ENCODE measurements at regions not wholly inside any gene's neighbourhood (a gene's known extent, or its start where the extent isn't known, plus 50 kb on each side); places are given as distances from the start of the nearest gene placed in this dataset.
"Not testable (repeated sequence)": the region's sequence is repeated elsewhere in the genome, so short reads cannot be mapped to it uniquely, and the experiment has no call there.

DNA sequence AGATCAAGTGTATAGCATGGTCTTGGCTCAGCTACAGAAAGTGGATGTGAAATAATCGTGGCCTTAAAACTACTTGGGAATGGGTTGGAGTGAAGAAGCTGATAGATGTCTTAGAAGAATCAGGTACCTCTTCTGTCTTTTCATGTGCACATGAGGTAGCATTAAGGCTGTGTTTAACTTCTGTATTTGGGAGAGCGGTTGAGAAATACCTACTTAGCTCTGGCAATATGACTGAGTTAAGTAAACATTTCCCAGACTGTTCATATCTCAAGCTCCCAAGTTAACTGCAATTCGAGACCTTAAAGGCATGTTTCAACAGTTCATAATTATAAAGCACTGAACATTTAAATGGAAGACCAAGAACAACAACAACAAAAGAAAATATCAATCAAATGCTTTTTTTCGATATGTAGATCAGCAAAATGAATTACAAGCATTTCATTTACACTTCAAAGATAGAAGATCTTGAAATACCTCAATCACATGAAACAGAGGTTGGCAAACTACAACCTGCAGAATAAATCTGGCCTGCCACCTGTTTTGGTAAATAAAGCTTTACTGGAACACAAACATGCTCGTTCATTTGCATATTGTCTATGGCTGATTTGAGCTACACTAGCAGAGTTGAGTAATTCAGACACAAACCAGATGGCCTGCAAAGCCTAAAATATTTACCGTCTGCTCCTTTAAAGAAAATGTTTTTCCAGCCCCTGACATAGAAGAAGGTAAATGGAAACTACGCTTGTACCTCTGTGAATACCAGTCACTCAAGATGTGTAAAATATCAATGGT is 337.1 kb upstream of the GLI3 start:
- Mint-ChIP-seq H3K36me3 (ENCODE audit: low read depth) (no peaks in the 10 kb centered on the region), H3K4me1 (no peaks in the 10 kb centered on the region), H3K27ac (no peak overlapping the region), H3K4me3 (no peak overlapping the region), H3K27me3 (no peaks in the 10 kb centered on the region), H3K9me3 (peaks cover 15% of the 10 kb centered on the region)
- ATAC-seq: no peak
- no peak for DNase-seq

DNA sequence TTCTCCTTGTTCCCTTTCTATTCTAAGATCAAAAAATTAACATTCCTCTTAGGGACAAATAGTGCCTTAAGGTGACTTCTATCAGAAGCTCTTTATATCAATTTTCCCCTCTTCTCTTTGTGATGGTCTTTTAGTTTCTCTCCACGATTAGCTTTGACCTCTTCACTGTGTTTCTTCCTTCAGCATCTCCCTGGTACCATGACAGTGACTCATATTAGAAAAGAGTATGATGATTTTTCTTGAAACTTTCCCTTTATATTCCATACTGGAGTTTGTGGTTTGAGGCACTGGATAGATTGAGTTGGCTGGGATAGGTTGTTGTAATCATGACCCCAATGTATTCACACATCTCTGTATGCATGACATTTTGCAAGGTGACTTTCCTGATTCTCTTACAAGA is 335.6 kb upstream of the GLI3 start:
- ATAC-seq (no peak), DNase-seq (no peak)
- Mint-ChIP-seq H3K4me3 (no peak overlapping the region), H3K9me3 (peaks cover 8% of the 10 kb centered on the region), H3K4me1 (no peaks in the 10 kb centered on the region), H3K36me3 (ENCODE audit: low read depth) (no peaks in the 10 kb centered on the region), H3K27me3 (no peaks in the 10 kb centered on the region), H3K27ac (no peak overlapping the region)

DNA sequence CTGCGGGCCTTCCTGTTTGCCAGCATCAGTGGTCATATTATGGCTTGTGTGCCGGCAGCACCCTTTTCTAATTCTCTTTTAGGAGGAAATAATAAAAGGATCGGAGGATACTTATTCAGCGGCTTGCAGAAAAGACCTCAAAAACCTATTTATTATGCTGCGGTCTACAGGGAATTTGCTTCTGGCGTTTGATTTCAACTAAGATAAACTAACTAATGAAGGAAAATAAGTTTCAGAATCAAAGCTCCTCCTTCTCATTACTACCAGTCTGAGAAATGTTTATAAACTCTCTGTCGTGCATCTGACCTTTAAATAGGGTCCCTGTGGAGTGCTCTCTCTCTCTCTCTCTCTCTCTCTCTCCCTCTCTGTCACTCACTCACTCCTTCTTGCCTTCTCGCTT is 335.0 kb upstream of the GLI3 start:
- Mint-ChIP-seq H3K9me3 (peaks cover 8% of the 10 kb centered on the region), H3K27me3 (no peaks in the 10 kb centered on the region), H3K27ac (no peak overlapping the region), H3K4me3 (no peak overlapping the region), H3K36me3 (ENCODE audit: low read depth) (no peaks in the 10 kb centered on the region), H3K4me1 (no peaks in the 10 kb centered on the region)
- DNase-seq (no peak), ATAC-seq (no peak)

- no peak for ATAC-seq
- H3K27ac Mint-ChIP-seq: no peak overlapping the region
- no peak overlapping the region for H3K4me3 Mint-ChIP-seq
These were observed 333.9 kb upstream of the GLI3 start for GRCh38 chr7:42570944-42571343.

GRCh38 chr7:42567051-42567450 is 330.0 kb upstream of the GLI3 start:
- Mint-ChIP-seq H3K4me3 (no peak overlapping the region), H3K4me1 (no peaks in the 10 kb centered on the region), H3K27ac (no peak overlapping the region), H3K36me3 (ENCODE audit: low read depth) (no peaks in the 10 kb centered on the region), H3K27me3 (no peaks in the 10 kb centered on the region), H3K9me3 (peaks cover 15% of the 10 kb centered on the region)
- DNase-seq: no peak
- no peak for ATAC-seq

More at GRCh38 chr7:42570944-42571343, 333.9 kb upstream of the GLI3 start:
- Mint-ChIP-seq H3K4me1 (no peaks in the 10 kb centered on the region), H3K27me3 (no peaks in the 10 kb centered on the region), H3K36me3 (ENCODE audit: low read depth) (no peaks in the 10 kb centered on the region), H3K9me3 (peaks cover 11% of the 10 kb centered on the region)
- no peak for DNase-seq

DNA sequence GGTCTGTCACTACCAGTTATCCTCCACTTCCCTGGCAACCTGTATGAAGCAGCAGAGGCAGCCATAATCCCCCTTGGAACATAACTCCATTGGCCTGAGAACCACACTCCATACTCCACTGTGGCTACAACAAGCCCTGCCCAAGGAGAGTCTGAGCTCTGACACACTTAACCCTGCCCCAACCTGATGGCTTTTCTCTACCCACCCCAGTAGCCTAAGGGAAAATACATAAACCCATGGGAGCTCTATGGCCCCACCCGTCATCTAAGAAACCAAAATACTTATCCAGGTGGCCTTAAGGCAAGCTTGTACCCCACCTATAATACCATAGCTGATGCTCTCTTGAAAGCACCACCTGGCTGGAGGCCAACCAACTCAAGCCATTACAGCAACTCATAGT is 324.8 kb upstream of the GLI3 start:
- no peaks in the 10 kb centered on the region for H3K4me1 Mint-ChIP-seq
- no peak overlapping the region for H3K4me3 Mint-ChIP-seq
- DNase-seq (no peak), ATAC-seq (no peak)
- H3K27me3 Mint-ChIP-seq: no peaks in the 10 kb centered on the region
- peaks cover 21% of the 10 kb centered on the region for H3K9me3 Mint-ChIP-seq
- no peaks in the 10 kb centered on the region for H3K36me3 Mint-ChIP-seq (ENCODE audit: low read depth)
- H3K27ac Mint-ChIP-seq: no peak overlapping the region

GRCh38 chr7:42560866-42561265 is 323.9 kb upstream of the GLI3 start:
- no peak for ATAC-seq
- no peak for DNase-seq
- Mint-ChIP-seq H3K9me3 (peaks cover 23% of the 10 kb centered on the region), H3K27ac (no peak overlapping the region), H3K4me1 (no peaks in the 10 kb centered on the region), H3K36me3 (ENCODE audit: low read depth) (no peaks in the 10 kb centered on the region), H3K4me3 (no peak overlapping the region), H3K27me3 (no peaks in the 10 kb centered on the region)

- not testable (repeated sequence) for H3K27me3 Mint-ChIP-seq; H3K36me3 Mint-ChIP-seq (ENCODE audit: low read depth); ATAC-seq; H3K27ac Mint-ChIP-seq; DNase-seq; H3K4me3 Mint-ChIP-seq; H3K4me1 Mint-ChIP-seq
- peaks cover 28% of the 10 kb centered on the region for H3K9me3 Mint-ChIP-seq
These were observed 317.9 kb upstream of the GLI3 start for GRCh38 chr7:42554932-42555331.

GRCh38 chr7:42552227-42552626 is 315.2 kb upstream of the GLI3 start:
- H3K9me3 Mint-ChIP-seq: peaks cover 22% of the 10 kb centered on the region
- H3K4me3 Mint-ChIP-seq: no peak overlapping the region
- no peak for DNase-seq
- no peak for ATAC-seq
- no peak overlapping the region for H3K27ac Mint-ChIP-seq
- H3K27me3 Mint-ChIP-seq: no peaks in the 10 kb centered on the region
- H3K36me3 Mint-ChIP-seq (ENCODE audit: low read depth): no peaks in the 10 kb centered on the region
- H3K4me1 Mint-ChIP-seq: no peaks in the 10 kb centered on the region

DNA sequence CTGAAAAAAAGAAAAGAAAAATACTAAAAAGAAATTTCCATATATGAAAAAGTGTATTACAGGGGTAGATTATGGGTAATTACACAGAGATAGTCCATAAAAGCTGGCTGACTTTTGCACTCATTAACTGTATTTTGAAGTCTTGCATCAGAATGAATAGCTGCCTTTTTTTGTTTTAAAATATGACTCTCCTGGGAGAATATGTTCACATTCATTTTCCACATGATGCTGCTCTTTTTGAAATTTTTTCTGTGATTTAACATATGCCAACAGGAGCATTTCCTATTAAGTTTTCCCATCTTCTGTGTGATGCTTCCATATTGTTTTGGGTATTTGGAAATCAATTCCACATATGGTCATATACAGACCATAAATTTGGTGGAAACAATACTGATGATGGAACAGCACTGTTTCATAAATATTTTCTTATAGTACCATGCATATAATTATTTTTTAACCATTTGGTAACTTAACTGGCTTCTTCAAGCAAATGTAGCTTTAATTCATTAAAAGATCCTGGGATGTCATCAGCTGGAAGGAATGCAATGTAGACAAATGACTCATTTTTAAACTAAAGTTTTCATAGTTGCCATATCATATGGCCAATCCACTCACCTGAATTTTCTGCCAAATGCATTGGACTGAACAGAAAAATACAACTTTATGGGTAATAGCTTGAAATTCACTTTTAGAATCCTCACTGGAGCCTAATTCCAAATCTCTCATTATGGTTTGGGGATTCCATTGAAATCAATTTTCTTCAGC is 313.9 kb upstream of the GLI3 start:
- Mint-ChIP-seq H3K27ac (no peak overlapping the region), H3K4me3 (no peak overlapping the region), H3K4me1 (no peaks in the 10 kb centered on the region), H3K9me3 (peaks cover 12% of the 10 kb centered on the region), H3K27me3 (no peaks in the 10 kb centered on the region), H3K36me3 (ENCODE audit: low read depth) (no peaks in the 10 kb centered on the region)
- ATAC-seq: no peak
- no peak for DNase-seq

GRCh38 chr7:42549866-42550485 is 313.0 kb upstream of the GLI3 start:
- ATAC-seq: no peak
- peaks cover 4% of the 10 kb centered on the region for H3K9me3 Mint-ChIP-seq

DNA sequence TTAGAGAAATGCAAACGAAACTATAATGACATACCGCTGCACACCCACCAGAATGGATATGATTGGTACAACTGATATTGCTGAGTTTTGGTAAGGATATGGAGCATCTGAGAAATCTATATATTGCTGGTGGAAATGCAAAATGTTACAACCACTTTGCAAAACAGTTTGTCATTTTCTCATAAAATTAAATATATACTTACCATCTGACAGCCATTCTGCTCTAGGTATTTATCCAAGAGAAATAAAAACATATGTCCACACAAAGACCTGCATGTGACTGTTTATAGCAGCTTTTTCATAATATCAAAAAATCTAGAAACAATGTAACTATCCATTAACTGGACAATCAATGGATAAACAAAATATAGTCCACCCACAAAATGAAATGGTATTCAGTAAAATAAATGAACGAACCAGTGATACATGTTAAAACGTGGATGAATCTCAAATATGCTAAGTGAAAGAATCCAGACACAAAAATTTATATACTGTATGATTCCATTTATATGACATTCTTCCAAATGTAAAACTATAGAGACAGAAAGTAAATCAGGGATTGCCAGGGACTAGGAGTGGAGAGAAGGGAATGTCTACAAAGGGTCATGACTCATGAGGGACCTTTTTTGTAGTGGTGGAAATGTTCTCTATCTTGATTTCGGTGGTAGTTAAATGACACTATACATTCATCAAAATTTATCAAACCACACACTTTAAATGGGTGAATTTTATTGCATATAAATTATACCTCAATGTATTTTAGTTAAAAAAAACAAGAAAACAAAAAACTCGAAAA is 312.0 kb upstream of the GLI3 start:
- no peak for DNase-seq
- ATAC-seq: no peak
- H3K36me3 Mint-ChIP-seq (ENCODE audit: low read depth): no peaks in the 10 kb centered on the region

More at GRCh38 chr7:42549866-42550485, 313.0 kb upstream of the GLI3 start:
- no peak for DNase-seq
- H3K27me3 Mint-ChIP-seq: no peaks in the 10 kb centered on the region
- H3K4me3 Mint-ChIP-seq: no peak overlapping the region
- no peak overlapping the region for H3K27ac Mint-ChIP-seq
- H3K4me1 Mint-ChIP-seq: no peaks in the 10 kb centered on the region
- H3K36me3 Mint-ChIP-seq (ENCODE audit: low read depth): no peaks in the 10 kb centered on the region

DNA sequence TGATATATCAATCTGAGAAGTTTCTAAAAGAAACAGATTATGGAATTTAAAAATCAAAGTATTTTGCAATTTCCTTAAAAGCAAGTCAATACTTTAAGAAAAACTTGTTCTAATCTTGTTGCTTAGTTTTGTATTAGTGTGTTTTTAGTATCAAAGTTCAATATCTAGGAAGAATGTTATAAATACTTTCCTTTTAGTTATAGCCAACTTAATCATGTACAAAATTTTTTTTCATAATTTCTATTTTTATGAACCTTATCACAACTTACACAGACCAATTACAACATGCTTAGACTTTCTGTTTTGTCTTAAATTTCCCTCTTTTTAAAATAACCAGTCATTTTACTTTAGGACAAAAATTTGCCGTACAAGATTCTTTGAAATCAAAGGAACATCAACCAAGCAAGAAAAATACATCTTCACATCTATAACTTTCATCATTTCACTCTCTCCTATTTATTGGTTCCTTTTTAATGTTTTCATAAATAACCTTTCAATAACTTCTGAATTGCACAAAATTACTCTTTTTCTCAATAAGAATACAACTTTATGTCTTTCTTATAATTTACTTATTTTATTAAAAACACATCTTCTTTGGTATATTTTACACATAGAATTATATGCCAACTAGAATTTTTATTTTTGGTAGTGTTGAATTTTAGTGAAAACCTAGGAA is 308.2 kb upstream of the GLI3 start:
- Mint-ChIP-seq H3K27me3 (no peaks in the 10 kb centered on the region), H3K27ac (no peak overlapping the region), H3K36me3 (ENCODE audit: low read depth) (no peaks in the 10 kb centered on the region), H3K4me1 (no peaks in the 10 kb centered on the region), H3K9me3 (peaks cover 13% of the 10 kb centered on the region), H3K4me3 (no peak overlapping the region)
- no peak for ATAC-seq
- DNase-seq: no peak

More for the DNA sequence above, 312.0 kb upstream of the GLI3 start:
- no peaks in the 10 kb centered on the region for H3K4me1 Mint-ChIP-seq
- H3K4me3 Mint-ChIP-seq: no peak overlapping the region
- H3K9me3 Mint-ChIP-seq: peaks cover 7% of the 10 kb centered on the region
- no peaks in the 10 kb centered on the region for H3K27me3 Mint-ChIP-seq
- H3K27ac Mint-ChIP-seq: no peak overlapping the region

- no peaks in the 10 kb centered on the region for H3K36me3 Mint-ChIP-seq (ENCODE audit: low read depth)
- peaks cover 13% of the 10 kb centered on the region for H3K9me3 Mint-ChIP-seq
- no peaks in the 10 kb centered on the region for H3K27me3 Mint-ChIP-seq
- H3K4me1 Mint-ChIP-seq: no peaks in the 10 kb centered on the region
- ATAC-seq: no peak
- H3K4me3 Mint-ChIP-seq: no peak overlapping the region
- no peak for DNase-seq
- H3K27ac Mint-ChIP-seq: no peak overlapping the region
These were observed 306.9 kb upstream of the GLI3 start for GRCh38 chr7:42543953-42544352.
